OCI-LY3 (cell line): ENCODE measurements at regions not wholly inside any gene's neighbourhood (a gene's known extent, or its start where the extent isn't known, plus 50 kb on each side); places are given as distances from the start of the nearest gene placed in this dataset.
"Not testable (repeated sequence)": the region's sequence is repeated elsewhere in the genome, so short reads cannot be mapped to it uniquely, and the experiment has no call there.

ENCODE experiments used
- H2AFZ ChIP-seq: fragments of 200-600, 300-600 bp; shearing (Covaris generic); 2 replicates; pipeline ENCODE4 v1.6.0; 2014; ENCODE audit warnings: antibody characterized with exemption, low read depth, low read length
- H3K27ac ChIP-seq: fragments of 200-600, 300-600 bp; sonication (generic); 2 replicates; pipeline ENCODE4 v1.5.1; 2014; ENCODE audit warnings: mild to moderate bottlenecking, low read length, moderate library complexity, mixed read lengths
- H3K27me3 ChIP-seq: fragments of 200-600, 300-600 bp; sonication (generic); 2 replicates; pipeline ENCODE4 v1.6.1; 2014; ENCODE audit warnings: low read depth, low read length, mixed read lengths
- H3K36me3 ChIP-seq: fragments of 200-600, 300-600 bp; sonication (generic); replicated peaks from 2 replicates; pipeline ENCODE3; 2014; ENCODE audit warnings: low read depth, low read length, mixed read lengths
- H3K4me1 ChIP-seq: fragments of 300-600, 200-600 bp; sonication (generic); 2 replicates; pipeline ENCODE4 v1.6.1; 2014; ENCODE audit warnings: low read length, mixed read lengths
- H3K4me2 ChIP-seq: fragments of 200-600, 300-600 bp; sonication (generic); 2 replicates; pipeline ENCODE4 v1.6.1; 2014; ENCODE audit warnings: low read length, mixed read lengths
- H3K4me3 ChIP-seq: fragments of 300-600, 200-600 bp; sonication (generic); 2 replicates; pipeline ENCODE4 v1.5.1; 2014; ENCODE audit warnings: antibody characterized with exemption, mild to moderate bottlenecking, low read length, moderate library complexity
- H3K79me2 ChIP-seq: fragments of 300-600, 200-600 bp; shearing (Covaris generic); 2 replicates; pipeline ENCODE4 v1.6.1; 2014; ENCODE audit warnings: mild to moderate bottlenecking, low read length, mixed read lengths
- H3K9ac ChIP-seq: fragments of 300-600, 200-600 bp; shearing (Covaris generic); 2 replicates; pipeline ENCODE4 v1.6.0; 2014; ENCODE audit warnings: mild to moderate bottlenecking, low read length, moderate library complexity
- H3K9me3 ChIP-seq: fragments of 200-600, 300-600 bp; shearing (Covaris generic); 2 replicates; pipeline ENCODE4 v1.6.1; 2014; ENCODE audit warnings: low read length, mixed read lengths; ENCODE audit not compliant: insufficient read depth
- H4K20me1 ChIP-seq: fragments of 200-600, 300-600 bp; sonication (generic); 2 replicates; pipeline ENCODE4 v1.6.1; 2016; ENCODE audit warnings: low read length, mixed read lengths; ENCODE audit not compliant: insufficient read depth
- EZH2phosphoT487 ChIP-seq: fragments of 200-600 bp; shearing (Covaris generic); IDR thresholded peaks from 2 replicates; pipeline ENCODE4 v1.6.1; 2018; ENCODE audit warnings: antibody characterized with exemption, mixed run types, low read depth
- TF ChIP-seq, protein P1 (sequence below): fragments of 200-600, 300-600 bp; sonication (generic); IDR thresholded peaks from 2 replicates; pipeline ENCODE4 v1.5.1; 2014; ENCODE audit warnings: antibody characterized with exemption, low read length, low read depth

DNA sequence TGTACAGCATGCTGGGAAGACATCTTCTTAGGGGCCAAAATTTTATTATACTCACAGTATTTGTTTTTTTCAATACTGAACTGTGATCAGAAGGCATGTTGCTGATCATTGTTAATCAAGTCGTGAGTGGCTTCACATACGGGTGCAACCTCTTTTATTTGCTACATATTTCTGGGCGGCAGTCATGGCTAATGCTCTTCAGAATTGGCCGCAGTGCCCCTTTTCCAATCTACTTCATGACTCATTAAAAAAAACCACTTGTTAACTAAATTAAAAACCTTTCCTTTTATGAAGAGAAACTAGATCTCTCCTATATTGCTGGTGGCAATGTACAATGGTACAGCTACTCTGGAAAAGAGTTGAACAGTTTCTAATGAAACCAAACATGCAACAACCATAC lies 101.5 kb upstream of the C1GALT1C1 start:
- Histone ChIP-seq H3K9ac (no peak overlapping the region), H3K4me2 (no peak overlapping the region), H3K9me3 (no peaks in the 10 kb centered on the region), H2AFZ (no peak overlapping the region), H3K27ac (no peak overlapping the region), H3K4me1 (peaks cover 15% of the 10 kb centered on the region), H3K27me3 (no peaks in the 10 kb centered on the region), H3K4me3 (no peak overlapping the region), H4K20me1 (no peaks in the 10 kb centered on the region), H3K79me2 (no peaks in the 10 kb centered on the region), H3K36me3 (no peaks in the 10 kb centered on the region)
- TF ChIP-seq, protein P1, sequence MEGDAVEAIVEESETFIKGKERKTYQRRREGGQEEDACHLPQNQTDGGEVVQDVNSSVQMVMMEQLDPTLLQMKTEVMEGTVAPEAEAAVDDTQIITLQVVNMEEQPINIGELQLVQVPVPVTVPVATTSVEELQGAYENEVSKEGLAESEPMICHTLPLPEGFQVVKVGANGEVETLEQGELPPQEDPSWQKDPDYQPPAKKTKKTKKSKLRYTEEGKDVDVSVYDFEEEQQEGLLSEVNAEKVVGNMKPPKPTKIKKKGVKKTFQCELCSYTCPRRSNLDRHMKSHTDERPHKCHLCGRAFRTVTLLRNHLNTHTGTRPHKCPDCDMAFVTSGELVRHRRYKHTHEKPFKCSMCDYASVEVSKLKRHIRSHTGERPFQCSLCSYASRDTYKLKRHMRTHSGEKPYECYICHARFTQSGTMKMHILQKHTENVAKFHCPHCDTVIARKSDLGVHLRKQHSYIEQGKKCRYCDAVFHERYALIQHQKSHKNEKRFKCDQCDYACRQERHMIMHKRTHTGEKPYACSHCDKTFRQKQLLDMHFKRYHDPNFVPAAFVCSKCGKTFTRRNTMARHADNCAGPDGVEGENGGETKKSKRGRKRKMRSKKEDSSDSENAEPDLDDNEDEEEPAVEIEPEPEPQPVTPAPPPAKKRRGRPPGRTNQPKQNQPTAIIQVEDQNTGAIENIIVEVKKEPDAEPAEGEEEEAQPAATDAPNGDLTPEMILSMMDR = no peak
- TF ChIP-seq EZH2phosphoT487 = no peak

DNA sequence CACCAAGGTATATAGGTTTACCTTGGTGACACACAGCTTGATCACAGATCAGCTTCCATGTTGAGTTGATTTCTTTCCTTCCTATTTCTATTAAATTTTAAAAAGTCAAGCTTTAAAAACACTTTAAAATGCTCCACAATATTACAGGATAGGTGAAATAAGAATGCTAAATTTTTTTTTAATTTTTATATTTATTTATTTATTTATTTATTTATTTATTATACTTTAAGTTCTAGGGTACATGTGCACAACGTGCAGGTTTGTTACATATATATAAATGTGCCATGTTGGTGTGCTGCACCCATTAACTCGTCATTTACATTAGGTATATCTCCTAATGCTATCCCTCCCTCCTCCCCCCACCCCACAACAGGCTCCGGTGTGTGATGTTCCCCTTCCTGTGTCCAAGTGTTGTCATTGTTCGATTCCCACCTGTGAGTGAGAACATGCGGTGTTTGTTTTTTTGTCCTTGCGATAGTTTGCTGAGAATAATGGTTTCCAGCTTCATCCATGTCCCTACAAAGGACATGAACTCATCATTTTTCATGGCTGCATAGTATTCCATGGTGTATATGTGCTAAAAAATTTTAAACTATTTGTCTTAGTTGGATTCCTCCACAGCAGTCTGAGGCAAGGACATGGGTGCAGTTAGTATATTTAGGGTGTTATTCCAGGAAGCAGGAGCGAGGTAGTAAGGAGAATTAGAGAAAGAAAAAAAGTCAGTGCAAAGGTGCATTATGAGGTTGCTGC lies 99.8 kb upstream of the C1GALT1C1 start:
- H3K4me3 ChIP-seq, H3K9me3 ChIP-seq, H3K79me2 ChIP-seq, H3K4me2 ChIP-seq, H2AFZ ChIP-seq, H4K20me1 ChIP-seq, H3K27me3 ChIP-seq, H3K27ac ChIP-seq, H3K36me3 ChIP-seq, H3K9ac ChIP-seq: not testable (repeated sequence)
- peaks cover 26% of the 10 kb centered on the region for H3K4me1 ChIP-seq

DNA sequence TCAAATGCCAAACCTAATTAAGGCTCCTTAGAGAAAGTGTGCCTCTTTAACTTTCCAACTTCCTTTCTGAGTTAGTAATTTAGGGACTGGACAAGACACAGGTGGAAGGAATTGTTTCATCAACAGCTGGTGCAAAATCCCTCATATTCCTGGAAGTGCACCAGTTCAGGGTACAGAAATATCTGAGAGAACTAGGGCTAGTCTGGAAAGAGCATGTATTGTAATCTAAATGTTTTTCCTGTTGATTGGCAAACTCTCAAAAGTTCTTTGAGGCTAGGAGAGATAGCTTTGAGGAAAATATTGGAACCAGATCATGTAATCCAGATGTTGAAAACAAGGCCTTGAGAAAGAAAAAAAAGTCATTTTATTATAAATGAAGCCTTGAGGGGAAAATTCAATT lies 98.1 kb upstream of the C1GALT1C1 start:
- Histone ChIP-seq H3K27ac (no peak overlapping the region), H3K9ac (no peak overlapping the region), H3K9me3 (no peaks in the 10 kb centered on the region), H3K4me2 (no peak overlapping the region), H3K4me1 (peaks cover 26% of the 10 kb centered on the region), H3K4me3 (no peak overlapping the region), H3K27me3 (no peaks in the 10 kb centered on the region), H2AFZ (no peak overlapping the region), H3K36me3 (no peaks in the 10 kb centered on the region), H4K20me1 (no peaks in the 10 kb centered on the region), H3K79me2 (no peaks in the 10 kb centered on the region)
- TF ChIP-seq, protein P1 = no peak
- TF ChIP-seq EZH2phosphoT487 = no peak

DNA sequence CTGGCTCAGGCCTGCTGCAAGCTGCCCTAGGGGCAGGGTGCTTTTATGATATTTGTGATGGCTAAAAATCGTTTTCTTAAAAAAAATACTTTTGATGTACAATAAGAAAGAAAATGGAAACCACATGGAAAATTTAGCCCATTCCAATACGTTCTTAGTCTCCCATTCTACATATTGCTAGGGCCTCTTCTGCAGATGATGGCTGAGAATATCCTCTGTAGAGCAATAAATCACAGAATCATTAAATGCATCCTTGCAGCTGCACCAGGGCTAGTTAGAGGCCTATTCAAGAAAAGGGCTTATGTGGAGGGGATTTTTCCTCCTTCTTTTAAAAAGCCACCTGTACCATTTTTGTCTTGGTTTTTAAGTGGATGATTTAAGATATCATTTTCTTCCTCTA lies 97.6 kb upstream of the C1GALT1C1 start:
- TF ChIP-seq, protein P1 = no peak
- no peak for TF ChIP-seq EZH2phosphoT487
- H3K79me2 ChIP-seq = no peaks in the 10 kb centered on the region
- no peaks in the 10 kb centered on the region for H4K20me1 ChIP-seq
- H3K9me3 ChIP-seq = no peaks in the 10 kb centered on the region
- H3K27me3 ChIP-seq = no peaks in the 10 kb centered on the region
- no peak overlapping the region for H3K27ac ChIP-seq
- no peak overlapping the region for H3K4me2 ChIP-seq
- no peak overlapping the region for H3K4me3 ChIP-seq
- no peaks in the 10 kb centered on the region for H3K36me3 ChIP-seq
- no peak overlapping the region for H2AFZ ChIP-seq
- H3K9ac ChIP-seq = no peak overlapping the region
- H3K4me1 ChIP-seq = peaks cover 26% of the 10 kb centered on the region
